ENCODE measurements at regions not wholly inside any gene's neighbourhood (a gene's known extent, or its start where the extent isn't known, plus 50 kb on each side); places are given as distances from the start of the nearest gene placed in this dataset.

DNA sequence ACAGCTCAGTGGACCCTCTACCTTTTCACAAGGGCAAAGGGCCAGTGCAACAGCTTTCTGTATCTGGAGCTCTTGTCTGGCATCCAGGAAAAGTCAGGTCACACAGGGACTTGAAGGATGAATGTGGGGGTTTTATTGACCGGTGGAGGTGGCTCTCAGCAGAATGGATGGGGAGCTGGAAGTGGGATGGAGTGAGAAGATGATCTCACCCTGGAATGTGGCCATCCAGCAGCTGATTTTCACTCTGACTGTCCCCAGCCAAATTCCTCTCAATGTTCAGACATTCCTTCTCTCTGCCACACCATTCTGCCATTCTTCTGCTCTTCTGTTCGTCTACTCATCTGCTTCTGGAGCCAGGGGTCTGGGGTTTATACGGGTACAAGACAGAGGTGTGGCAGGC, 1119.9 kb downstream of the TAF11L14 start:
- intact Hi-C loops (cut with DNase I): no loop called here
- no peak for DNase-seq
- Histone ChIP-seq H3K4me1 (replicated peaks in 1 of 2) (no peaks in the 10 kb centered on the region), H3K27ac (no peak overlapping the region), H3K9me3 (replicated peaks in 1 of 3) (no peaks in the 10 kb centered on the region), H3K4me3 (no peak overlapping the region), H3K27me3 (no peaks in the 10 kb centered on the region), H3K36me3 (replicated peaks in 1 of 2) (no peaks in the 10 kb centered on the region)
- no peak for TF ChIP-seq POLR2A (IDR thresholded peaks at IDR 0.05)
- TF ChIP-seq, protein P1, sequence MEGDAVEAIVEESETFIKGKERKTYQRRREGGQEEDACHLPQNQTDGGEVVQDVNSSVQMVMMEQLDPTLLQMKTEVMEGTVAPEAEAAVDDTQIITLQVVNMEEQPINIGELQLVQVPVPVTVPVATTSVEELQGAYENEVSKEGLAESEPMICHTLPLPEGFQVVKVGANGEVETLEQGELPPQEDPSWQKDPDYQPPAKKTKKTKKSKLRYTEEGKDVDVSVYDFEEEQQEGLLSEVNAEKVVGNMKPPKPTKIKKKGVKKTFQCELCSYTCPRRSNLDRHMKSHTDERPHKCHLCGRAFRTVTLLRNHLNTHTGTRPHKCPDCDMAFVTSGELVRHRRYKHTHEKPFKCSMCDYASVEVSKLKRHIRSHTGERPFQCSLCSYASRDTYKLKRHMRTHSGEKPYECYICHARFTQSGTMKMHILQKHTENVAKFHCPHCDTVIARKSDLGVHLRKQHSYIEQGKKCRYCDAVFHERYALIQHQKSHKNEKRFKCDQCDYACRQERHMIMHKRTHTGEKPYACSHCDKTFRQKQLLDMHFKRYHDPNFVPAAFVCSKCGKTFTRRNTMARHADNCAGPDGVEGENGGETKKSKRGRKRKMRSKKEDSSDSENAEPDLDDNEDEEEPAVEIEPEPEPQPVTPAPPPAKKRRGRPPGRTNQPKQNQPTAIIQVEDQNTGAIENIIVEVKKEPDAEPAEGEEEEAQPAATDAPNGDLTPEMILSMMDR (IDR thresholded peaks at IDR 0.05): no peak
- WGBS, 4 donors: 87 to 94% (median 90%) methylated on average over 3 of the region's 3 CpGs

- Histone ChIP-seq H3K4me1 (replicated peaks in 1 of 2) (no peaks in the 10 kb centered on the region), H3K9me3 (replicated peaks in 1 of 3) (no peaks in the 10 kb centered on the region), H3K36me3 (replicated peaks in 1 of 2) (no peaks in the 10 kb centered on the region), H3K27ac (no peak overlapping the region), H3K4me3 (no peak overlapping the region), H3K27me3 (no peaks in the 10 kb centered on the region)
- intact Hi-C loops (cut with DNase I): no loop called here
- WGBS, 4 donors: 78 to 89% (median 86%) methylated on average over 1 of the region's 1 CpG
- DNase-seq: no peak
- TF ChIP-seq, protein P1 (IDR thresholded peaks at IDR 0.05): no peak
- TF ChIP-seq POLR2A (IDR thresholded peaks at IDR 0.05): no peak
Observed at GRCh38 chr5:18761801-18762200, 1127.5 kb downstream of the TAF11L14 start.

GRCh38 chr5:18764161-18764560, 1129.9 kb downstream of the TAF11L14 start:
- Histone ChIP-seq H3K27ac (no peak overlapping the region), H3K4me1 (replicated peaks in 1 of 2) (no peaks in the 10 kb centered on the region), H3K9me3 (replicated peaks in 1 of 3) (no peaks in the 10 kb centered on the region), H3K27me3 (no peaks in the 10 kb centered on the region), H3K36me3 (replicated peaks in 1 of 2) (no peaks in the 10 kb centered on the region), H3K4me3 (no peak overlapping the region)
- DNase-seq: no peak
- TF ChIP-seq, protein P1 (IDR thresholded peaks at IDR 0.05): no peak
- TF ChIP-seq POLR2A (IDR thresholded peaks at IDR 0.05): no peak
- intact Hi-C loops (cut with DNase I): no loop called here

DNA sequence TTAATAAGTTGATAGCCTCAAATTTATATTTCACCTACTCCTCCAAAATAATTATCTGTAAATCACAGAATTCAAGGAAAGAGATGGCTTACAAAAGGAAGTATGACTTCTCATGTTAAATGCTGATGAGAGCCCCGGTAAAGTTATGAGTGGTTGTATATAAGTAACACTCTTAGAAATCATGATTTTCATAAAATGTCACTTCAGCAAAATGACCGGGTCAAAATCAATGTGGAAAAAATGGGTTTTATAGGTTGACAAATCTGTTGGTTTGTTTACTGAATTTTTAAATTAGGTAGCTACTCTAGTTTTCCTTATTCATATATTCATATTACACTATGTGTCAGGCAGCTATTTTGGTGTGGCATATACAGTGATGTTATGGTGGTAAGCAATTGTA, 1131.0 kb downstream of the TAF11L14 start:
- no peak for DNase-seq
- H3K9me3 ChIP-seq (replicated peaks in 1 of 3): no peaks in the 10 kb centered on the region
- H3K4me3 ChIP-seq: no peak overlapping the region
- H3K4me1 ChIP-seq (replicated peaks in 1 of 2): no peaks in the 10 kb centered on the region
- 95 to 98% (median 96%) methylated on average over 2 of the region's 2 CpGs for WGBS, 4 donors
- H3K27me3 ChIP-seq: no peaks in the 10 kb centered on the region
- H3K27ac ChIP-seq: no peak overlapping the region
- TF ChIP-seq POLR2A (IDR thresholded peaks at IDR 0.05): no peak
- TF ChIP-seq, protein P1 (IDR thresholded peaks at IDR 0.05): no peak
- H3K36me3 ChIP-seq (replicated peaks in 1 of 2): no peaks in the 10 kb centered on the region
- intact Hi-C loops (cut with DNase I): no loop called here

Measured in adrenal gland (tissue), 9 donors.